ENCODE measurements at regions not wholly inside any gene's neighbourhood (a gene's known extent, or its start where the extent isn't known, plus 50 kb on each side); places are given as distances from the start of the nearest gene placed in this dataset.
"Not testable (repeated sequence)": the region's sequence is repeated elsewhere in the genome, so short reads cannot be mapped to it uniquely, and the experiment has no call there.

DNA sequence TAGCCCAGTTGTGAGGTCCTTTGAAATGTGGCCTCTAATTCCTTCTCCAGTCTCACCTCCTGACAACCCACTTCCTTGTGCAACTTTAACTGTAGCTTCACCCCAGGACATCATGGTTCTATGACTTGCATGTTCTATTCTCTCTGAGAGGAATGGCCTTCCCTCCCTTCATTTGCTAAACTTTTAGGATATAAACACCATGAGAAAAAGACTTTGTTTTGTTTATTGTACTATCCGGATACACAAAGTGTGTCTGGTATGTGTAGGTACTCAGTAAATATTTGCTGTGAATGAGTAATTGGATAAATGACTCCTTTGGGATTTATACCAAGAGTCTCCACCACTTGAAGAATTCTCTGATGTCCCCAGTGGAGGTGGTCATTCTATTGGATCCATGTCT lies 547.6 kb downstream of the INSC start:
- DNase-seq (ENCODE audit: low spot score): no peak

DNA sequence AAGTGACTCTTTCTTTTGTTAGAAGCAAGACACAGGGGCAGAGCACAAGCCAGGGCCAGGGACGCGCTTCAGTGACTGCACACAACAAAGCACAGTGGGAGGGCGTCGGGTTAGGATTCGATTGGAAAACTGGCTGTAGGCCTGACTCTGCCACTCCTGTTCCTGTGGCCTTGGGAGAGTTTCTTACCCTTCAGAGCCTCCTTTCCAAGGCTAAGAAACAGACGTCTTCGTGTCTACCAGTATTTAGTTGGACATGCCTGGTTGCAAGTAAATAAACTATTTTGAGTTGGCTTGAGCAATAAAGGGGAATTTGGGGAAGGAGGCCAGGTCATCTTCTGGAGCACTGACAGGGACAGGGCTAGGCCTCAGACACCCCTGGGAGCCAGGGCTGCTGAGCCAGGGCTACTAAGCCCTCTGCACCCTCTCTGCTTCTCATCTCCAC lies 549.1 kb downstream of the INSC start:
- DNase-seq (ENCODE audit: low spot score): no peak

DNA sequence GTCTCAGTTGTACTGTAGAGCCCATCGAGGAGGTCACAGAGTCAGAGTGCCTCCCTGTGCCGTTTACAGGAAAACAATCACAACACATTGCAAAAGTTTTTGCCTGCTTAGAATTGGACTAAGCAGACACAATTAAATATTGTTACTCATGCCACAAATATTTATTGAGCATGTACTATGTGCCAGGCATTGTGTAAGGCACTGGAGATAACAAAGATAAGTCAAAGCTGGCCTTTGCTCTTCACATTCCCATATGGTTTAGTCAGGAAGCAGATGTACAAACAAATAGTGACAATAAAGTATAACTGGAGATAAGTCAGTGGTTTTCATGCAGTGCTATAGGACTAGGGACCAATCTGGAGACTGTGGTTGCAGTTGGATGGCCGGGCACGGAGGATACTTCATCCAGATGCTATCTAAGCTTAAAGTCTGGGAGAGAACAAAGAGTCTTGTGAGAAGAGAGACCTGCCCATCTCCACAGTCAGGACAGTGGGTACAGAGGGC lies 550.7 kb downstream of the INSC start:
- DNase-seq (ENCODE audit: low spot score): no peak

DNA sequence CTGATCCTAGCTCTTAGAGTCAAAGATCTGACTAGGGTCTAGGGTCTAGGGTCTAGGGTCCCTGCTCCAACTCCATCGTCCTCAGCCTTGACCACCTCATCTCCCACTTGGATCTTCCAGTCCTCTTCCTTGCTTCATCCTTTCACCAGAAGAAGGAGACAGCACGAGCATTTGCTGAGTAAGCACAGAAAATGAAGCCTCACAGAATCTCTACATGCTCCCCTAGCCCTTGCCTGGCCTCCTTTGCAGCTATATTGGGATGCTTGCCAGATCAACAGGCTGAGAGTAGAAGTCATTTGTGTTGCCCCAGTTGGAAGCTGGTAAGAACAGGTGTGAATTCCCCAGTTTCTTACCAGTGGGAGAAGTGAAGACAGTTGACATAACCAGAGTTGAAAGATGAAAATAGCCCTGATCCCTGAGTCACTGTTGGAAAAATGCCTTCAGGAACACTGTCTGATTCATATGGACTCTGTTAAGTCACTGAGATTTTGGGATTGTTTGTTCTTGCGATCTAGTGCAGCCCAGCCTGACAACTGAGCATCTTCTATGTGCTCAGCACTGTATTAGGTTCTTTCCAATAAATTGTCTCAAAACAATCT lies 552.5 kb downstream of the INSC start:
- no peak for DNase-seq (ENCODE audit: low spot score)

DNA sequence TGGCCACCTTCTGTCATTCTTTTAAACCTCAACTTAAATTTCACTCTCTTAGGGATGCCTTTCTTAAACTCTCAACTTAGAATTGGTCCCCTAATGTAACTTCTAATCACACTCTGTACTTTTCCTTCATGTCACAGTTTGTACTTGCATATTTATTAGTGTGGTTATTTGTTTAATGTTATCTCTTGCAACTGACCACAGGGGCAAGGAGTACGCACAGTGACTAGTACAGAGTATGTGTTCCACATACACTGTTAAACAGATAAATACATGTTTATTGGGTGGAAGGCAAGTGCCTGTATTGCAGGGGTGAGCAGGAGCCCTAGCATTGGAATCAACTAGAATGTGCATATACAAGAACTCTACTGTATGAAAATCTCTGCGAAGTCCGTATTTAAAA lies 554.0 kb downstream of the INSC start:
- no peak for DNase-seq (ENCODE audit: low spot score)

DNA sequence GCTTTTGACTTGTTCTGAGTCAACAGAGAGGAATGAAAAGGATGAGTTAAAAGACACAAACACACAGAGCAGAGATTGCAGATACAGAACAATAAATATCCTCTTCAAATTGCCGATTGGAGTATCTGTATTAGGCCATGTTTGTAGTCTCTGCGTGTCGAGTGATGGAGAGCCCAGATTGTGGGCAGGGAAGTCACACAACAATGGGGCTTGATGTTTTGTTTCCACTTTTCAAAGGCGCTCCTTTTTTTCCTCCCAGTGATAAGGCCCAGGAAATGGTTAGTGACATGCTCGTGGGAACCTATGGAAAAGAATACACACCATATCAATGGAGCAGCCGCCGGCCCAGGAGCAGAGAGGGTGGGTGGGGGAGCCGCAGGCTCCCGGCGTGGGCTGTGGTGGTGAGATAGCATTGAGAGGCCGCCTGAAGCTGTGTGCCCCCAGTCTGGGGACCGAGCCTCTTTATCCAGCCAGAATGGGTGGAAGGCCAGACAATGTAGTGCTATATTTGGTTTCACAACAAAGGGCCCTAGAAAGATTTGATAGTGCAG lies 555.9 kb downstream of the INSC start:
- DNase-seq (ENCODE audit: low spot score): no peak

DNA sequence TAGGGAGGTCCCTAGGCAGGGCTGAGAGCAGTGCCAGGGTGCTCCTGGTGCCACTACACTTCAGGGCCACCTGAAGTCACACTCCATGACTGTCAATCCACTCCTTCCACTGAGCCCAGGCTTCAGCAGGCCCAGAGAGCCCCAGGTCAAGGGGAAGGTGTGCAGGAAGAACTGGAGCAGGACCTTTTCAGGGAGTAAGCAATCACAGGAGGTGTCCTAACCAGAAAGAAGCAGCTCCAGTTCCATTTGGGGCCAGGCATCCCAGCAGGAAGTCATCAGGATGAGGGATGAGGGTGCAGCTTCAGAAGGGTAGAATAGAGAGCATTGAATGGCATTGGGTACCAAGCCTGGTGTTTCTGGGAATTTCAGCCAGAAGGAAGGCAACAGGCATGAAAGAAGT lies 556.5 kb downstream of the INSC start:
- DNase-seq (ENCODE audit: low spot score): no peak

DNA sequence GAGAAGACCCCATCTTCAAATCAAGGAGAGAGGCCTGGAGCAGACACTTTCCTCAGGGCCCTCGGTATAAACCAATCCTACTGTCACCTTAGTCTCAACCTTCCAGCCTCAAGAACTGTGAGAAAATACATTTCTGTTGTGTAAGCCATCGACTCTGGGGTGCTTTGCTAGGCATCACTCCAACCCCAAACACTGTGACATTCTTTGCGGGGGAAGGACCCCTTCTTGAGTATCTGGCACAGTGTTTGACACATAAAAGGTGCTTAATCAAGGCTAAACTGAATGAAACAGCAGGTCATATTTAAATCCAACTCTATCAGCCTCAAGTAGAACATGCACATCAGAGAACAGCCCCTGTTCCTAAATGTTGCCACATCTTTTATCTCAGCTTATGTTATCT lies 558.1 kb downstream of the INSC start:
- no peak for DNase-seq (ENCODE audit: low spot score)

DNA sequence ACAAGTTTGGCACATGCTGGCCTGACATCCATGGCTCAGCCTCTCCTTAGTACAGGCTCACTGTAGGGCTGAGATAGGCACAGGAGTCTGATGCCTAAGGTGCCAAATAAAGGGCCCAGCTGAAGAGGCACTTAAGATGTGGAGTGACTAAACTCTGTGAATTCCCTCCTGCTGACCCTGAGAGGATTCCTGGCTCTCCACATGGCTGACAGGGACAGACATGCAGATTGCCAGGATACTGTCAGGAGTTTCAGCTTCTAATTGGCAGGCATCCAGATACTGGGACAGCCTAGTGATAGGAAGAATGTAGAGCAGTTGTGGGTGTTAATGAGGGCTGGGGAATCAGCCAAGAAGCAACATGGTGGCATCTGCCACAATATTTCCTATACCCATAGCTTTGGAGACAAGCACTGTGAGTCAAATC lies 558.7 kb downstream of the INSC start:
- no peak for DNase-seq (ENCODE audit: low spot score)

DNA sequence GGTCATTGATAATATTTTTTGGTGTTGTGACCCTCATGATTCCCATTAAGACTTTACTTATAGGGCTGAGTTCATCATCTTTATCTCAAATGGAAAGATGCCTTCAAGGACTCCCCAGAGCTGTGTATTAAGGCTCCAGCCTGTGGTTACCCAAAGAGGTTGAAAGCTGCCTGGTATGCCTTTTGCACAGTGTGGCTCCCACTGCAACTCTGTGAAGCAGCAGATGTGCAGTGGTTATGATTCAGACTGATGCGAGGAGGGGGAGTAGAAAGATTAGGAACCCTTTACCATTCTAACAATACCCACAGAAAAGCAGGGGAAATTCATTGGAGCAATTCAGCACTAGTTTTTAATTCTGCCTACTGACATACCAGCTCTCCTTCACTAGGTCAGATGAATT lies 560.0 kb downstream of the INSC start:
- no peak for DNase-seq (ENCODE audit: low spot score)

DNA sequence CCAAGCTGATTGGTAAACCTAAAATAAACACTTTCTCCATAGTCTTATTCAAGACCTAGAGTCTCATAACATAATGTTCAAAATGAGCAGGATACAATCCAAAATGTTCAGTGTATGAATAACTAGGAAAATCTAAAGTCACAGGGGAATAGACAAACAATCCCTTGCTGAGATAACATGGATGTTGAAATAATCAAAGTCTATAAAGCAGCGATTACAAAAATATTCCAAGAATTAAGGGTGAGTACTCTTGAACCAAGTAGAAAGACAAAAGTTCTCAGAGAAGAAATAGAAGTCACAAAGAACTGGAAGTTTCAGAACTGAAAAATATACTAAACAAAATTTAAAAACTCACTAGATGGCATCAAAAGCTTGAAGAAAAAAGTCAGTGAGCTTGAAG lies 561.0 kb downstream of the INSC start:
- no peak for DNase-seq (ENCODE audit: low spot score)

DNA sequence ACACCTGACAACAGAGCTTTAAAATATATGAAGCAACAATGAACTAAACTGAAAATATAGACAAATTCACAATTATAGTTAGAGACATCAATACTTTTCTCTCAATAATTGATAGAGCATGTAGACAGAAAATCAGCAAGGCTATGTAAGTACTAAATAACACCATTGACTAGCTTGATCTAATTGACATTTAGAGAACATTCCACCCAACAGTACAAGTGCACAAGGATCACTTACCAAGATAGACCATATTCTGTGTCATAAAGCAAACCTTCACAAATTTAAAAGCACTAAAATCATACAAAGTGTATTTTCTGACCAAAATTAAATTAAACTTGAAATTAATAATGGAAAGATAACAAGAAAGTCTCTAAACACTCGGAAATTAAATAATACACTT lies 562.5 kb downstream of the INSC start:
- DNase-seq (ENCODE audit: low spot score): no peak

DNA sequence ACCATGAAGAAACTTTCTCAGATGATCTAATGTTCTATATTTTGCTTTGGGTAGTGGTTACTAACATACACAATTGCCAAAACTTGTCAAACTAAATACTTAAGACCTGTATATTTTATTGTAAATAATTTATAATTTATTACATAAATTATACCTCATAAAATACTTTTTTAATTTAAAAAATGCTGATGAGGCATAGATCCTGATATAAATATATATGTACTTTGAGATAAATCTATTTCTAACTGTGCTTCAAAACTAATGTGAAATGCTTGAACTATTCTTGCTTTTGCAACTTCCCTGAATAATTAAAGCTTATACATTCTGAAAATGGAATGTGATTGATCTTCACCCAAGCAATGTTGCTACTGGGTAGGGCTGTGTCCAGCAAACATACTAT lies 568.8 kb downstream of the INSC start:
- DNase-seq (ENCODE audit: low spot score): no peak

DNA sequence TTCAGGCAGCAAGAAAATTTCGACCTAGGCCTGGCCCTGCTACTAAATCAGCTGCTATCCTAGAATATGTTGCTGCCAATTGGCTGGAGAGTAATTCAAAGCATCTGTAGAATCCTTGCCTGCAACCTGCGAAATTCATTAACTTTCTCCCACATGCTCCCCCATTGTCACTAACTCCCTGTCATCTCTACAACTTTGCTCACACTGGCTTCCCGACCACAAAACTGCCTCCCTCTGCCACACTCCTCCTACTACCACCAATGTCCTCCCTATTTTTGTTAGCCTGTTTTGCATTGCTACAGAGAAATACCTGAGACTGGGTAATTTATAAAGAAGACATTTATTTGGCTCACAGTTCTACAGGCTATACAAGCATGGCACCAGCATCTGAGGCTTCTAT lies 570.6 kb downstream of the INSC start:
- DNase-seq (ENCODE audit: low spot score): no peak

DNA sequence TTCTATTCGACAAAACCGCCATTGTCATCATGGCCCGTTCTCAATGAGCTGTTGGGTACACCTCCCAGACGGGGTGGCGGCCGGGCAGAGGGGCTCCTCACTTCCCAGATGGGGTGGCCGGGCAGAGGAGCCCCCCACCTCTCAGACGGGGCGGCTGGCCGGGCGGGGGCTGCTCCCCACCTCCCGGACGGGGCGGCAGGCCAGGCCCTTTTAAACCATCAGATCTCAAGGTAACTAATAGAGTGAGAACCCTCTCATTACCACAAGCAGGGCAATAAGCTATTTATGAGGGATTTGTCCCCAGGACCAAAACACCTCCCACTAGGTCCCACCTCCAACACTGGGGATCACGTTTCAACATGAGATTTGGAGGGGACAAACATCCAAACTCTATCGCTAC lies 571.5 kb downstream of the INSC start:
- not testable (repeated sequence) for DNase-seq (ENCODE audit: low spot score)

DNA sequence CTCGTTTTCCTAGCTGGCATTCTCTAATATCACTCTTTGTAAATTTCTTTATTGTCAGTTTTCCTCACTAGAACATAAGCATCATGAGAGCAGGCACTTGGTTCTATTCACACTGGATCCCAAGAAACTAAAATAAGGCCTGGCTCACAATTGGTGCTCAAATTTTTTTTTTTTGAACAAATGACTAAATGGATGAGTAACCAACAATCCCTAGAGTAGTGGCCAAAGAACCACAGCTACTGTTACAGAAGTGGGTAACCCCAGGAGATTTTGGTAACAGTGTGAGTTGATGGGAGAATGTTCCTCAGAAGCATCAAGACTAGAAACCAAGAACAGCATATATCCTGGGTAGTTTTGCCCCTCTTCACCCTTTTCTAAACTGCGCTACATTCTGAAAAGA lies 572.6 kb downstream of the INSC start:
- DNase-seq (ENCODE audit: low spot score): no peak

DNA sequence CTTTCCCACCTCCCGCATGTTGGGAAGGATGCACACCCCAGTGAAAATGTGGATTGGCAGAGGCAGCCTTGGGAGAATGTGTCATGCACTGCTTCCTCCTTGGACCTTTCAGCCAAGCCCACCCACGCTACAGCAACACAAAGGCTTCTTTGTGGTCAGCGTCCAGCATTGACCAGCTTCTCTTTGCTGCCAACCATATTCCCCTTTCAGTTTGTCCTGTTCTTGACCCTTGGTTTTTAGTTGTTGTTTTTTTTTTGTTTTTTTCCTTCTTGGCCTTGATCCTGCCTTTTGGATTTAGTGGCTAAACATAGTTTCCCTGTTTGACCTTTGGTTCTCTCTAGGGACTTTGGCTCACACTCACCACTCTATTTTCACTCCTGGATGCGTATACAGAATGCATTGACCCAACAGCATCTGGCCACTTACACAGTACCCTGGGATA lies 573.6 kb downstream of the INSC start:
- DNase-seq (ENCODE audit: low spot score): no peak

DNA sequence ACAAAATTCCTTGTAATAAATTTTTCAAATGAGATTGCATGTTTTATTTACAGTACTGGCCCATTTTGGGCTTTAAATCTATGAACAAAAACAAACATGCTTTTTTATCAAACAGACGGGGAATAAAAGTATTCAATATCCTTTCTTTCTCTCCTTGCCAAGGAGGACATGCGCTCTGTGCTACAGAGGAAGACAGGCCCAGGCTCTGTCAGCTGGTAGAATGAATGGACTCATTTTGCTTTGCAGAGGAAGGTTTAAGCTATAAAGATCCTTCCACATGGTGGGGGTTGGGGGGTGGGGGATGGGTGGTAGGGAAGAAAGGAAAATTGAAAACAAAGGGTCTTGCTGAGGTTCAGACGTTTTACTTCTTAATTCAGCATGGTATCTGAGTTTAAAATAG lies 575.6 kb downstream of the INSC start:
- no peak for DNase-seq (ENCODE audit: low spot score)

DNA sequence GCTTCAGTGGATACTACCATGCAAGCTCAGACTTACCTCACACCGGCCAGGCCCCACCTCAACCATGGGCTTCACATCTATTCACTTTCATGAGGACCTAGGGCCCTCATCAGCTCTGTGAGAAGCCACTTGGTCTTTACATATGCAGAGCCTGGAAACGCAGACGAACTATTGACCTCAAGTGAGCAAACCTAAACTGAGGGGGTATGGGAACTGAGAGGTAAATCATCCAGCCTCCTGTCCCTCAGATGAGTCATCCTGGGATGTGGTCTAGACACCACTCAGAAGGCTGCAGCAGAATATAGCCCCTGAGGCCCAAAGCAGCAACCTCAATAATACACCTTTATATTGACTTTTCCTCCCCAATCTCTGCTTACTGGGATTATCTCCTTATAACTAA lies 578.0 kb downstream of the INSC start:
- DNase-seq (ENCODE audit: low spot score): no peak

DNA sequence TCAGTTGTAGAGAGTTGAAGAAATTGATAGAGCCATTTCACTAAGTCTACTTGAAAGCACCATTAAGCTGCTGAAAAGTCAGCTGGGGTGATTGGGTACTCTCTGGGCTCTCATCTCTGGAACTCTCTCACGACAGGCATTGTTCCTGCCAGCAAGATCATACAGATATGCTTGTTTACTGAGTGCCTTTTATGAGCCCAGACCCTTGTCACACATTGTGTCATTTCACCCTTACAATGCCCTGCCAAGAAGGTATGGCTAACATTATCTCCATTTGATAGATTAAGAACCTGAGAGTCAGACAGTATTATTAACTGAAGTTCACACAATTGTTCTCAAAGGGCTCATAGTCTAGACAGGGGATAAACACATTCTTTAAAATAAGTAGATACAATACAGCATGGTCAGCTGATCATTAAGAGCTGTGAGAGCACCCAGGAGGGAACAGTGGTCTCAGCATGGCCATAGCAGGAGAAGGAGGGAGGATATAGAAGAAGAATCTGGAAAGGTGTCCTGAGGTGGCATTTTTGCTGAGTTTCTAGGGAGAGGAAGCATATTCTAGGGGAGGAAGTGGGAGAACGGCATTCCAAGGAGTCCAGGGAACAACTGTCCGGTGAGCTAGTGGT lies 580.5 kb downstream of the INSC start:
- no peak for DNase-seq (ENCODE audit: low spot score)

DNA sequence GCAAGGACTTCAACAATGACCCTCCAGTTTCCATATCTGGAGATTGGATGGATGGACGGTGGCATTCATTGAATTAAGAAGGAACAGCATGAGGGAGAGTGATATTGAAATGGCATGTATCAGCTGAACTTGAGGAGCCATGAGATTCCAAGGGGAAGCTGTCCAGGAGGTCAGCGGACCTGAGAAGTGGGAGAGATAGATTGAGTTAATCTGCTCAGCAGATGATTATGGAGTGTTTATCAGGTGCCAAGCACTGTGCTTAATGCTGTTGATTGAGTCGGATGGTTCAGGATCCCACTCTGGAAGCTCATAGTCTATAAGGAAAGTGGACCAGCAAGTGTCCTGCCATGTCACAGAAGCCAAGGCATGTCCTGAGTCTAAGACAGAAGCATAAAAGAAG lies 581.3 kb downstream of the INSC start:
- no peak for DNase-seq (ENCODE audit: low spot score)

DNA sequence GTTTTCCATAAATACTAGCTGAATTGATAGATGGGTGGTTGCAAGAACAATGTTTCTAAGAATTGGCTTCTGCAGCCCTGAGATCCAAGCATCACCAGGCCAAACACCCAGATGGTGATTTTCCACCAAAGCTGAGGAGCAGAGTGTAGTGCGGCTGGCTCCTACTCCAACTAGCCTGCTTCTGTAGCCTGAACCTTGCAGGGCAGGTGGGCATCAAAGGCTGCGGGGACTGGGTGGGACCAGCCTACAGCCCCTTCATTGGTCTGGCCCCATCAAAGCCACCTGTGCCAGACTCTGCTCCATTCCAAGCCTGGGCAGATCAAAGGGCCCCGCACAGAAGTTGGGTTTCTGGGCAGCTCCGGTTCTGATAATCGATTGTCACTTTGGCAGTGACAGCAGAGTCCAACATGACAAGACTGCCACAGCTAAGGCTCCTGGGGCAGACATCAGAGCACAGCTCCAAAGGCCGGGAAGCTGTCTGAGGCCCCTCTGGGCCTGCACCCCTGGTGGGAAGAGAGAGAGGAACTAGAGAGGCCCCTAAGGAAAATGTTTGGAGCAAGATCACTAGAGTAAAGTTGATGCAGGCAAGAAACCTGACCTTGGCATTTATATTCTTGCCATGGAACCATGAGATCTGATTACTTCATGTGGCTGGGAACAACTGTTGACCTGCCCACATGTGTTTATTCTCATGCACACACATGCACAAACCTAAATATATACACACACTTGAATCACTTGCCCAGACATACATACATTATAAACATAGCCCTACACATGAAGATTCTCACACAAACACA lies 582.9 kb downstream of the INSC start:
- DNase-seq (ENCODE audit: low spot score): no peak

DNA sequence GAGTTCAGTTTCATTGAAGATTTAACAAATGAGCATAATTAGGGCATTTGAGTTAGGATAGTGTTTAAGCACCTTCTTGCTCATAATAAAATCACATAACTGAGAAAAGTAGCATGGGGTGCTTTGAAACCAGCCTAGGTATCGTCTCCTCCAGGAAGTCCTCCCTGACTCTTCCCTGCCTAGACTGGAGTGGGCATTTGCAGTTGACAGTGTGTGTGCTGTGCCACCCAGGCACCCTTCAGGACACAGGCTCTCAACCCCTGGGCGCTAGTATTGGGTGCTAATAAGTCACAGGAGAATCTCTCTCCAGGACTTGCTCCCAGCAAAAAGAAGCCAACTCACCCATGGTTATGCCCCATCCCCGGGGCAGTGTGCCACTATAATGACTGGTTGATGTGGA lies 584.1 kb downstream of the INSC start:
- DNase-seq (ENCODE audit: low spot score): no peak

All from left forelimb (tissue), 1 donor.